ENCODE measurements at regions not wholly inside any gene's neighbourhood (a gene's known extent, or its start where the extent isn't known, plus 50 kb on each side); places are given as distances from the start of the nearest gene placed in this dataset.

GRCh38 chr11:45560155-45560912, 105.1 kb downstream of the CHST1 start:
- TF ChIP-seq CTCF (conservative IDR thresholded peaks at IDR 0.05; ENCODE audit: low read depth in 2 of 2), result no peak
- no peak for TF ChIP-seq CREB1 (CRISPR knock-in tag; IDR thresholded peaks at IDR 0.05; ENCODE audit: low read depth)
- TF ChIP-seq POLR2AphosphoS5 (IDR thresholded peaks at IDR 0.05; ENCODE audit: low read depth), result no peak

All from GM23338 (cell line).